IMR-90 (cell line): ENCODE measurements at regions not wholly inside any gene's neighbourhood (a gene's known extent, or its start where the extent isn't known, plus 50 kb on each side); places are given as distances from the start of the nearest gene placed in this dataset.

Experiments
- ATAC-seq: fragments of 200-7000 bp; cut with Tn5 transposase; 2 replicates; pipeline ENCODE4 v1.9.1; 2020; ENCODE audit warnings: low read depth, mild to moderate bottlenecking, moderate library complexity
- BruUV-seq: library from RNA; stranded (reverse); fragments of 400-500 nt; replicated peaks from 2 replicates; lab custom pipeline; 2021; lab: Mats Ljungman, UMichigan
- CTCF ChIA-PET: fragments of 300-600 bp; formaldehyde crosslinking; extraction: SDS; loops from one replicate; lab custom pipeline; 2021; ENCODE audit warnings: antibody characterized with exemption; lab: Yijun Ruan, JAX
- POLR2A ChIA-PET: fragments of 300-600 bp; sonication (Branson Sonifier 250); formaldehyde crosslinking; loops from one replicate; lab custom pipeline; 2022; ENCODE audit warnings: antibody characterized with exemption; ENCODE audit not compliant: unreplicated experiment; lab: Charles Lee
- DNase-seq: peaks from one replicate; pipeline ENCODE4 v3.0.0; 2013
- H2AFZ ChIP-seq: replicated peaks from 2 replicates; pipeline ENCODE3; 2013; ENCODE audit warnings: low read length, mild to moderate bottlenecking; ENCODE audit not compliant: poor library complexity
- H2AK5ac ChIP-seq: 2 replicates; pipeline ENCODE4 v1.6.1; 2013; ENCODE audit warnings: low read depth, low read length, inconsistent platforms
- H2AK9ac ChIP-seq: replicated peaks from 2 replicates; pipeline ENCODE3; 2013; ENCODE audit warnings: mild to moderate bottlenecking, low read depth, low read length, moderate library complexity; ENCODE audit not compliant: poor library complexity
- H2BK120ac ChIP-seq: 2 replicates; pipeline ENCODE4 v1.6.1; 2013; ENCODE audit warnings: low read depth, low read length, inconsistent platforms
- H2BK15ac ChIP-seq: 3 replicates; pipeline ENCODE4 v1.6.1; 2013; ENCODE audit warnings: low read depth, low read length, inconsistent platforms
- H2BK20ac ChIP-seq: 2 replicates; pipeline ENCODE4 v1.6.1; 2013; ENCODE audit warnings: low read depth, mild to moderate bottlenecking, inconsistent platforms, low read length, moderate library complexity
- H2BK5ac ChIP-seq: 2 replicates; pipeline ENCODE4 v1.6.1; 2013; ENCODE audit warnings: mild to moderate bottlenecking, low read depth, low read length, inconsistent platforms; ENCODE audit not compliant: poor library complexity, severe bottlenecking
- H3K14ac ChIP-seq: replicated peaks from 2 replicates; pipeline ENCODE4 v1.6.1; 2013; ENCODE audit warnings: low read depth, low read length, inconsistent platforms
- H3K18ac ChIP-seq: 2 replicates; pipeline ENCODE4 v1.6.1; 2013; ENCODE audit warnings: low read depth, low read length, control low read depth
- H3K23ac ChIP-seq: 2 replicates; pipeline ENCODE4 v1.6.1; 2013; ENCODE audit warnings: low read depth, low read length, inconsistent platforms
- H3K27ac ChIP-seq: 2 replicates; pipeline ENCODE4 v1.5.1; 2013; ENCODE audit warnings: mild to moderate bottlenecking, control low read depth, low read length; ENCODE audit not compliant: insufficient read depth
- H3K27me3 ChIP-seq: 2 replicates; pipeline ENCODE4 v1.6.1; 2013; ENCODE audit warnings: low read length; ENCODE audit not compliant: control insufficient read depth, insufficient read depth
- H3K36me3 ChIP-seq: 2 replicates; pipeline ENCODE4 v1.6.1; 2013; ENCODE audit warnings: low read length, mixed read lengths; ENCODE audit not compliant: control insufficient read depth, insufficient read depth
- H3K4ac ChIP-seq: 2 replicates; pipeline ENCODE4 v1.6.1; 2013; ENCODE audit warnings: low read depth, low read length, inconsistent platforms
- H3K4me1 ChIP-seq: 2 replicates; pipeline ENCODE4 v1.6.1; 2013; ENCODE audit warnings: low read length, mixed read lengths; ENCODE audit not compliant: control insufficient read depth, insufficient read depth
- H3K4me2 ChIP-seq: 2 replicates; pipeline ENCODE4 v1.6.1; 2013; ENCODE audit warnings: low read depth, mild to moderate bottlenecking, control low read depth, low read length, moderate library complexity
- H3K4me3 ChIP-seq: 2 replicates; pipeline ENCODE4 v1.5.1; 2013; ENCODE audit warnings: low read depth, mild to moderate bottlenecking, control low read depth, low read length, moderate library complexity; ENCODE audit not compliant: insufficient read depth
- H3K56ac ChIP-seq: 2 replicates; pipeline ENCODE4 v1.6.1; 2013; ENCODE audit warnings: low read length, inconsistent platforms; ENCODE audit not compliant: insufficient read depth; ENCODE audit errors: extremely low read depth
- H3K79me1 ChIP-seq, 2 experiments: 2 replicates each; pipeline ENCODE4 v1.6.1; 2013; ENCODE audit warnings: low read length in 2 of 2, inconsistent platforms in 1 of 2, low read depth in 1 of 2
- H3K9ac ChIP-seq: 2 replicates; pipeline ENCODE4 v1.6.1; 2013; ENCODE audit warnings: low read depth, low read length, control low read depth
- H3K9me1 ChIP-seq: 2 replicates; pipeline ENCODE4 v1.6.1; 2013; ENCODE audit warnings: low read length, inconsistent platforms; ENCODE audit not compliant: insufficient read depth
- H3K9me3 ChIP-seq: 2 replicates; pipeline ENCODE4 v1.6.1; 2013; ENCODE audit warnings: low read length; ENCODE audit not compliant: control insufficient read depth, insufficient read depth
- H4K20me1 ChIP-seq: 2 replicates; pipeline ENCODE4 v1.6.1; 2013; ENCODE audit warnings: low read length, inconsistent platforms; ENCODE audit not compliant: insufficient read depth
- H4K5ac ChIP-seq: 2 replicates; pipeline ENCODE4 v1.6.1; 2013; ENCODE audit warnings: mild to moderate bottlenecking, low read depth, low read length, control low read depth
- H4K8ac ChIP-seq, 2 experiments: 2 replicates each; pipeline ENCODE4 v1.6.1; 2013; ENCODE audit warnings: low read depth in 2 of 2, low read length in 2 of 2, control low read depth in 1 of 2, inconsistent platforms in 1 of 2
- H4K91ac ChIP-seq: 2 replicates; pipeline ENCODE4 v1.6.1; 2013; ENCODE audit warnings: low read depth, low read length, inconsistent platforms; ENCODE audit not compliant: insufficient read depth
- BHLHE40 ChIP-seq: fragments of 150-350 bp; IDR thresholded peaks from 2 replicates; pipeline ENCODE4 v1.6.1; 2016; ENCODE audit warnings: mild to moderate bottlenecking, low read depth, low read length
- CEBPB ChIP-seq: IDR thresholded peaks from 2 replicates; pipeline ENCODE4 v1.6.1; 2012; ENCODE audit warnings: low read depth, low read length, improper control_type of control experiment
- CHD1 ChIP-seq: IDR thresholded peaks from 2 replicates; pipeline ENCODE4 v1.6.1; 2012; ENCODE audit warnings: low read depth, low read length, improper control_type of control experiment
- FOS ChIP-seq: fragments of 150-350 bp; IDR thresholded peaks from 2 replicates; pipeline ENCODE4 v1.6.1; 2016; ENCODE audit warnings: low read depth, low read length
- MAFK ChIP-seq: IDR thresholded peaks from 2 replicates; pipeline ENCODE4 v1.6.1; 2012; ENCODE audit warnings: low read depth, low read length, improper control_type of control experiment
- MAZ ChIP-seq: IDR thresholded peaks from 2 replicates; pipeline ENCODE4 v1.6.1; 2012; ENCODE audit warnings: low read depth, mild to moderate bottlenecking, low read length, improper control_type of control experiment, moderate library complexity, borderline replicate concordance
- MXI1 ChIP-seq: IDR thresholded peaks from 2 replicates; pipeline ENCODE4 v1.6.1; 2012; ENCODE audit warnings: low read depth, mild to moderate bottlenecking, low read length, moderate library complexity, borderline replicate concordance
- NFE2L2 ChIP-seq: fragments of 150-350 bp; IDR thresholded peaks from 2 replicates; pipeline ENCODE4 v1.6.1; 2016; ENCODE audit warnings: low read depth, mild to moderate bottlenecking, low read length
- POLR2A ChIP-seq: IDR thresholded peaks from 2 replicates; pipeline ENCODE4 v1.6.1; 2012; ENCODE audit warnings: mild to moderate bottlenecking, low read depth, low read length
- RAD21 ChIP-seq: IDR thresholded peaks from 2 replicates; pipeline ENCODE4 v1.6.1; 2012; ENCODE audit warnings: low read length, improper control_type of control experiment
- RCOR1 ChIP-seq: IDR thresholded peaks from 2 replicates; pipeline ENCODE4 v1.6.1; 2012; ENCODE audit warnings: mild to moderate bottlenecking, low read length, improper control_type of control experiment; ENCODE audit not compliant: insufficient replicate concordance
- RFX5 ChIP-seq: IDR thresholded peaks from 2 replicates; pipeline ENCODE4 v1.8.0; 2012; ENCODE audit warnings: low read depth, mild to moderate bottlenecking, low read length, moderate library complexity
- SMC3 ChIP-seq: fragments of 150-350 bp; IDR thresholded peaks from 2 replicates; pipeline ENCODE4 v1.6.1; 2016; ENCODE audit warnings: low read depth, mild to moderate bottlenecking, antibody characterized with exemption, low read length, moderate library complexity
- WGBS, 2 experiments: methylation state at CpG; one replicate each; pipeline versions ENCODE4 v1.1.5 to v1.1.7; 2013; ENCODE audit warnings: missing lambda C conversion rate in 2 of 2; ENCODE audit not compliant: insufficient read length in 1 of 2; ENCODE audit errors: extremely low coverage in 2 of 2; 5-methylcytosine and 5-hydroxymethylcytosine counted together
- dilution Hi-C: fragments of 300-500 bp; cut with HindIII; formaldehyde crosslinking; loops from one replicate; pipeline ENCODE4 v1.14.3; 2018; ENCODE audit warnings: low sequenced_read_pairs; ENCODE audit not compliant: unreplicated experiment
- in situ Hi-C: fragments of 300-500 bp; cut with MboI; formaldehyde crosslinking; loops from 3 replicates; pipeline ENCODE4 v1.14.3; 2019; ENCODE audit warnings: low sequenced_read_pairs, inconsistent platforms, mixed read lengths
- intact Hi-C: fragments of 100-400 bp; cut with micrococcal nuclease; formaldehyde crosslinking; loops from 2 replicates; pipeline ENCODE4 v1.10.0; 2022
- TF ChIP-seq, protein P1 (sequence below): fragments of 150-350 bp; IDR thresholded peaks from 2 replicates; pipeline ENCODE4 v1.6.1; 2017; ENCODE audit warnings: mild to moderate bottlenecking, antibody characterized with exemption, low read length, low read depth
- TF ChIP-seq, protein P2 (sequence below): fragments of 150-350 bp; IDR thresholded peaks from 2 replicates; pipeline ENCODE4 v1.6.1; 2016; ENCODE audit warnings: low read depth, mild to moderate bottlenecking, low read length, moderate library complexity, borderline replicate concordance
- TF ChIP-seq, protein P3 (sequence below): conservative IDR thresholded peaks from 2 replicates; pipeline ENCODE4 v1.5.1; 2012; ENCODE audit warnings: mild to moderate bottlenecking, low read depth, low read length, improper control_type of control experiment

DNA sequence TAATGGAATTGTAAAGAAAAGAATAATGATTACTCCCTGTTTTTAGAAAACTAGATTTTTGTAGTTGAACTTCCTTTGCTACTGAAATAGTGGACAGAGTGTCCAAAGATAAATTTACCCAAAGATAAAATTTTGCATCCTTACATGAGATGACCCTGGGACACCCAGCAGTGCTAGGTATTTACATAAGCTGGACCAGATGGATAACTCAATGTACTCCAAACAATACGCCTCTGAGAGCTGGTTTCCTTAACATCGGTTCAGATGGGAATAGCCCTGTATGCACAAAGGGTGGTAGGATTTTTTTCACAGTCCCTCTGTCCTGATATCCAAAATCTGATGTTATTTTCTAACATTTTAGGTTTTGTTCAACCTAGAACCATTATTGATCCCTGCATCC lies 432.1 kb upstream of the ID2 start:
- no TSS peak for BruUV-seq
- Histone ChIP-seq H2AK5ac (no peak overlapping the region), H3K14ac (no peak overlapping the region), H3K9me1 (no peaks in the 10 kb centered on the region), H2BK5ac (no peak overlapping the region), H4K91ac (no peak overlapping the region), H3K27me3 (no peaks in the 10 kb centered on the region; the same call in 1 of the 2 replicates), H2BK20ac (no peak overlapping the region), H3K4me2 (no peak overlapping the region), H3K79me1 (no peaks in the 10 kb centered on the region), H2AK9ac (no peak overlapping the region), H3K27ac (no peak overlapping the region), H3K4me1 (peaks cover 7% of the 10 kb centered on the region; the same call in 1 of the 2 replicates), H3K36me3 (no peaks in the 10 kb centered on the region), H4K5ac (no peak overlapping the region), H2BK120ac (no peak overlapping the region), H2BK15ac (no peak overlapping the region), H3K4me3 (no peak overlapping the region), H4K20me1 (no peaks in the 10 kb centered on the region), H3K18ac (no peak overlapping the region), H4K8ac (no peak overlapping the region), H3K56ac (no peak overlapping the region), H3K9ac (no peak overlapping the region), H2AFZ (no peak overlapping the region), H3K9me3 (no peaks in the 10 kb centered on the region), H3K4ac (no peak overlapping the region), H3K23ac (no peak overlapping the region)
- TF ChIP-seq, protein P1, sequence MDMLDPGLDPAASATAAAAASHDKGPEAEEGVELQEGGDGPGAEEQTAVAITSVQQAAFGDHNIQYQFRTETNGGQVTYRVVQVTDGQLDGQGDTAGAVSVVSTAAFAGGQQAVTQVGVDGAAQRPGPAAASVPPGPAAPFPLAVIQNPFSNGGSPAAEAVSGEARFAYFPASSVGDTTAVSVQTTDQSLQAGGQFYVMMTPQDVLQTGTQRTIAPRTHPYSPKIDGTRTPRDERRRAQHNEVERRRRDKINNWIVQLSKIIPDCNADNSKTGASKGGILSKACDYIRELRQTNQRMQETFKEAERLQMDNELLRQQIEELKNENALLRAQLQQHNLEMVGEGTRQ: no peak
- no peak for TF ChIP-seq MXI1
- TF ChIP-seq, protein P2, sequence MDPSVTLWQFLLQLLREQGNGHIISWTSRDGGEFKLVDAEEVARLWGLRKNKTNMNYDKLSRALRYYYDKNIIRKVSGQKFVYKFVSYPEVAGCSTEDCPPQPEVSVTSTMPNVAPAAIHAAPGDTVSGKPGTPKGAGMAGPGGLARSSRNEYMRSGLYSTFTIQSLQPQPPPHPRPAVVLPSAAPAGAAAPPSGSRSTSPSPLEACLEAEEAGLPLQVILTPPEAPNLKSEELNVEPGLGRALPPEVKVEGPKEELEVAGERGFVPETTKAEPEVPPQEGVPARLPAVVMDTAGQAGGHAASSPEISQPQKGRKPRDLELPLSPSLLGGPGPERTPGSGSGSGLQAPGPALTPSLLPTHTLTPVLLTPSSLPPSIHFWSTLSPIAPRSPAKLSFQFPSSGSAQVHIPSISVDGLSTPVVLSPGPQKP: no peak
- no peak for TF ChIP-seq NFE2L2
- TF ChIP-seq CHD1: no peak
- TF ChIP-seq BHLHE40: no peak
- TF ChIP-seq, protein P3, sequence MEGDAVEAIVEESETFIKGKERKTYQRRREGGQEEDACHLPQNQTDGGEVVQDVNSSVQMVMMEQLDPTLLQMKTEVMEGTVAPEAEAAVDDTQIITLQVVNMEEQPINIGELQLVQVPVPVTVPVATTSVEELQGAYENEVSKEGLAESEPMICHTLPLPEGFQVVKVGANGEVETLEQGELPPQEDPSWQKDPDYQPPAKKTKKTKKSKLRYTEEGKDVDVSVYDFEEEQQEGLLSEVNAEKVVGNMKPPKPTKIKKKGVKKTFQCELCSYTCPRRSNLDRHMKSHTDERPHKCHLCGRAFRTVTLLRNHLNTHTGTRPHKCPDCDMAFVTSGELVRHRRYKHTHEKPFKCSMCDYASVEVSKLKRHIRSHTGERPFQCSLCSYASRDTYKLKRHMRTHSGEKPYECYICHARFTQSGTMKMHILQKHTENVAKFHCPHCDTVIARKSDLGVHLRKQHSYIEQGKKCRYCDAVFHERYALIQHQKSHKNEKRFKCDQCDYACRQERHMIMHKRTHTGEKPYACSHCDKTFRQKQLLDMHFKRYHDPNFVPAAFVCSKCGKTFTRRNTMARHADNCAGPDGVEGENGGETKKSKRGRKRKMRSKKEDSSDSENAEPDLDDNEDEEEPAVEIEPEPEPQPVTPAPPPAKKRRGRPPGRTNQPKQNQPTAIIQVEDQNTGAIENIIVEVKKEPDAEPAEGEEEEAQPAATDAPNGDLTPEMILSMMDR: no peak
- TF ChIP-seq SMC3: no peak
- no peak for TF ChIP-seq FOS
- no peak for TF ChIP-seq POLR2A
- no peak for TF ChIP-seq RAD21
- no peak for TF ChIP-seq RCOR1
- TF ChIP-seq RFX5: no peak
- TF ChIP-seq CEBPB: no peak
- no peak for TF ChIP-seq MAFK
- TF ChIP-seq MAZ: no peak
- ATAC-seq (no peak), DNase-seq (no peak)
- dilution Hi-C loops: no loop called here
- WGBS, 2 experiments: no CpG with 5 or more reads among the region's 2 CpGs
- ChIA-PET POLR2A (no interaction called here), CTCF (no interaction called here)
- intact Hi-C loops: no loop called here
- in situ Hi-C loops: no loop called here
